NCI-H1105 (cell line): ENCODE measurements at regions not wholly inside any gene's neighbourhood (a gene's known extent, or its start where the extent isn't known, plus 50 kb on each side); places are given as distances from the start of the nearest gene placed in this dataset.

Source experiments
- DNase-seq: peaks from one replicate; lab custom pipeline; 2025; lab: John Stamatoyannopoulos, UW

- DNase-seq: no peak
Observed at GRCh38 chr4:14559646-14560045, 442.6 kb upstream of the CPEB2 start.

GRCh38 chr4:14560577-14560976 is 441.7 kb upstream of the CPEB2 start:
- DNase-seq: no peak

- no peak for DNase-seq
Observed at GRCh38 chr4:14562901-14563300, 439.4 kb upstream of the CPEB2 start.

- DNase-seq: no peak
Observed at GRCh38 chr4:14564281-14564680, 438.0 kb upstream of the CPEB2 start.

GRCh38 chr4:14566518-14566917 is 435.8 kb upstream of the CPEB2 start:
- DNase-seq: no peak

GRCh38 chr4:14568351-14568750 is 433.9 kb upstream of the CPEB2 start:
- DNase-seq: no peak

- no peak for DNase-seq
Observed at GRCh38 chr4:14575289-14575688, 427.0 kb upstream of the CPEB2 start.

- no peak for DNase-seq
Observed at GRCh38 chr4:14575919-14576318, 426.4 kb upstream of the CPEB2 start.

- DNase-seq: no peak
Observed at GRCh38 chr4:14580061-14580460, 422.2 kb upstream of the CPEB2 start.

- DNase-seq: no peak
Observed at GRCh38 chr4:14581741-14582140, 420.5 kb upstream of the CPEB2 start.

- DNase-seq: no peak
Observed at GRCh38 chr4:14582677-14583076, 419.6 kb upstream of the CPEB2 start.

GRCh38 chr4:14583331-14583730 is 418.9 kb upstream of the CPEB2 start:
- no peak for DNase-seq

GRCh38 chr4:14583752-14584151 is 418.5 kb upstream of the CPEB2 start:
- no peak for DNase-seq

- DNase-seq: no peak
Observed at GRCh38 chr4:14592950-14593349, 409.3 kb upstream of the CPEB2 start.

- no peak for DNase-seq
Observed at GRCh38 chr4:14596028-14596427, 406.3 kb upstream of the CPEB2 start.

GRCh38 chr4:14596437-14596836 is 405.8 kb upstream of the CPEB2 start:
- no peak for DNase-seq

- DNase-seq: no peak
Observed at GRCh38 chr4:14596904-14597303, 405.4 kb upstream of the CPEB2 start.

- DNase-seq: no peak
Observed at GRCh38 chr4:14602206-14602605, 400.1 kb upstream of the CPEB2 start.

- DNase-seq: no peak
Observed at GRCh38 chr4:14607001-14607400, 395.3 kb upstream of the CPEB2 start.

- DNase-seq: no peak
Observed at GRCh38 chr4:14607578-14607977, 394.7 kb upstream of the CPEB2 start.

GRCh38 chr4:14608630-14609029 is 393.7 kb upstream of the CPEB2 start:
- DNase-seq: no peak

GRCh38 chr4:14614840-14615239 is 387.4 kb upstream of the CPEB2 start:
- DNase-seq: no peak

- no peak for DNase-seq
Observed at GRCh38 chr4:14615671-14616070, 386.6 kb upstream of the CPEB2 start.

- no peak for DNase-seq
Observed at GRCh38 chr4:14620567-14621141, 381.6 kb upstream of the CPEB2 start.
